Suppressor macrophage treated with lipopolysaccharide for 1 hour (primary cell): ENCODE measurements at regions not wholly inside any gene's neighbourhood (a gene's known extent, or its start where the extent isn't known, plus 50 kb on each side); places are given as distances from the start of the nearest gene placed in this dataset.
"Not testable (repeated sequence)": the region's sequence is repeated elsewhere in the genome, so short reads cannot be mapped to it uniquely, and the experiment has no call there.

ENCODE experiments used
- DNase-seq, 3 donors: peaks; one replicate each; pipeline ENCODE4 v3.0.0-alpha.2; 2020 to 2022

GRCh38 chr20:22529150-22530019, 55.0 kb downstream of the FOXA2 start:
- no peak for DNase-seq

GRCh38 chr20:22526512-22527012, 57.8 kb downstream of the FOXA2 start:
- no peak for DNase-seq

- no peak for DNase-seq
These were observed 58.6 kb downstream of the FOXA2 start for GRCh38 chr20:22525821-22526220.

- DNase-seq, result no peak
These were observed 59.1 kb downstream of the FOXA2 start for GRCh38 chr20:22525069-22525820.

GRCh38 chr20:22524393-22525015, 59.9 kb downstream of the FOXA2 start:
- DNase-seq, result no peak

- no peak for DNase-seq
These were observed 60.6 kb downstream of the FOXA2 start for GRCh38 chr20:22523499-22524392.

- no peak for DNase-seq
These were observed 61.3 kb downstream of the FOXA2 start for GRCh38 chr20:22523128-22523498.

- DNase-seq, result no peak
These were observed 61.7 kb downstream of the FOXA2 start for GRCh38 chr20:22522701-22523100.

GRCh38 chr20:22521940-22522339, 62.4 kb downstream of the FOXA2 start:
- DNase-seq, result not testable (repeated sequence)

- DNase-seq, result no peak
These were observed 64.0 kb downstream of the FOXA2 start for GRCh38 chr20:22520381-22520780.

- no peak for DNase-seq
These were observed 69.1 kb downstream of the FOXA2 start for GRCh38 chr20:22515264-22515663.

- no peak for DNase-seq
These were observed 70.8 kb downstream of the FOXA2 start for GRCh38 chr20:22513574-22513973.

- DNase-seq, result no peak
These were observed 71.4 kb downstream of the FOXA2 start for GRCh38 chr20:22512911-22513489.

- no peak for DNase-seq
These were observed 72.1 kb downstream of the FOXA2 start for GRCh38 chr20:22511943-22512910.

GRCh38 chr20:22509843-22510147, 74.6 kb downstream of the FOXA2 start:
- no peak for DNase-seq

- no peak for DNase-seq
These were observed 75.1 kb downstream of the FOXA2 start for GRCh38 chr20:22509090-22509842.

GRCh38 chr20:22508426-22508825, 75.9 kb downstream of the FOXA2 start:
- no peak for DNase-seq

- no peak for DNase-seq
These were observed 77.0 kb downstream of the FOXA2 start for GRCh38 chr20:22507240-22507961.

GRCh38 chr20:22506827-22507226, 77.5 kb downstream of the FOXA2 start:
- DNase-seq, result no peak
